Karpas-422 (cell line): ENCODE measurements at regions not wholly inside any gene's neighbourhood (a gene's known extent, or its start where the extent isn't known, plus 50 kb on each side); places are given as distances from the start of the nearest gene placed in this dataset.

Experiments
- DNase-seq: peaks from one replicate; pipeline ENCODE4 v3.0.0-alpha.2; 2015
- H2AFZ ChIP-seq: fragments of 200-600 bp; sonication (generic); 2 replicates; pipeline ENCODE4 v1.6.1; 2014; ENCODE audit warnings: antibody characterized with exemption, low read length, mixed read lengths
- H3K27ac ChIP-seq: fragments of 200-600 bp; sonication (generic); 2 replicates; pipeline ENCODE4 v1.5.1; 2014; ENCODE audit warnings: mild to moderate bottlenecking, low read length, moderate library complexity
- H3K27me3 ChIP-seq: fragments of 200-600 bp; sonication (generic); 2 replicates; pipeline ENCODE4 v1.6.1; 2014; ENCODE audit warnings: low read length, mixed read lengths
- H3K36me3 ChIP-seq: fragments of 200-600 bp; sonication (generic); 2 replicates; pipeline ENCODE4 v1.6.1; 2014; ENCODE audit warnings: low read length, mixed read lengths; ENCODE audit not compliant: insufficient read depth
- H3K4me1 ChIP-seq: fragments of 200-600 bp; sonication (generic); 2 replicates; pipeline ENCODE4 v1.6.1; 2014; ENCODE audit warnings: mild to moderate bottlenecking, low read length, mixed read lengths
- H3K4me2 ChIP-seq: fragments of 200-600 bp; sonication (generic); 2 replicates; pipeline ENCODE4 v1.6.1; 2014; ENCODE audit warnings: low read length, low read depth, mild to moderate bottlenecking; ENCODE audit not compliant: poor library complexity, severe bottlenecking
- H3K4me3 ChIP-seq: fragments of 200-600 bp; sonication (generic); 2 replicates; pipeline ENCODE4 v1.5.1; 2014; ENCODE audit warnings: mild to moderate bottlenecking, antibody characterized with exemption, low read length, mixed read lengths
- H3K79me2 ChIP-seq: fragments of 200-600 bp; sonication (generic); 2 replicates; pipeline ENCODE4 v1.6.1; 2014; ENCODE audit warnings: mild to moderate bottlenecking, low read length, mixed read lengths
- H3K9ac ChIP-seq: fragments of 200-600 bp; sonication (generic); 2 replicates; pipeline ENCODE4 v1.6.0; 2014; ENCODE audit warnings: low read length
- H3K9me2 ChIP-seq: fragments of 200-600 bp; sonication (generic), shearing (Covaris generic); replicated peaks from 2 replicates; pipeline ENCODE4 v1.6.0; 2014; ENCODE audit warnings: mild to moderate bottlenecking, low read length, moderate library complexity; ENCODE audit not compliant: insufficient read depth
- H3K9me3 ChIP-seq: fragments of 300-700, 200-600 bp; sonication (generic); 2 replicates; pipeline ENCODE4 v1.6.1; 2014; ENCODE audit warnings: low read length, mixed read lengths
- H4K20me1 ChIP-seq: fragments of 200-600 bp; sonication (generic); 2 replicates; pipeline ENCODE4 v1.6.1; 2014; ENCODE audit warnings: mild to moderate bottlenecking, antibody characterized with exemption, low read length, low read depth; ENCODE audit not compliant: insufficient read depth

DNA sequence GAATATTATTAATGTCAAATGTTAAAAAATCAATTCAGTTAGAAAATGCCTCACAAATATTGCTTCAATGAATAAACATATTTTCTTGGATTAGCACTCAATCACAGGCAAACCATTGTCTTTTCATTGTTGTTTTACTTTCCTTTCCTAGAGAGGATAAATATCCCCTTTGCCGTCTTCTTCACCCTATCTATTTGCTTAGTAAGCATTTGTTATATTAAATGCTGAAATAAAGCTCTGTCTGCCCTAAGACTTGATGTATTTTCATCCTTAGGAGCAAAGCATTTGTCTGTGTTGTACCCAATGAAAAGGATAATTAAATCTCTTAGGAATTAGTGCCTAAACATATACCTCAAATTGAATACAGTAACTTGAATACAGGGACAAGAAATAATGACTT is 1071.2 kb upstream of the GYPC start:
- Histone ChIP-seq H3K9me3 (no peaks in the 10 kb centered on the region), H3K4me2 (no peak overlapping the region), H3K36me3 (no peaks in the 10 kb centered on the region), H3K27me3 (no peaks in the 10 kb centered on the region), H3K4me3 (no peak overlapping the region), H3K9ac (no peak overlapping the region), H3K27ac (no peak overlapping the region), H3K4me1 (no peaks in the 10 kb centered on the region), H2AFZ (no peak overlapping the region), H4K20me1 (no peaks in the 10 kb centered on the region), H3K9me2 (no peaks in the 10 kb centered on the region), H3K79me2 (no peaks in the 10 kb centered on the region)
- DNase-seq: no peak

DNA sequence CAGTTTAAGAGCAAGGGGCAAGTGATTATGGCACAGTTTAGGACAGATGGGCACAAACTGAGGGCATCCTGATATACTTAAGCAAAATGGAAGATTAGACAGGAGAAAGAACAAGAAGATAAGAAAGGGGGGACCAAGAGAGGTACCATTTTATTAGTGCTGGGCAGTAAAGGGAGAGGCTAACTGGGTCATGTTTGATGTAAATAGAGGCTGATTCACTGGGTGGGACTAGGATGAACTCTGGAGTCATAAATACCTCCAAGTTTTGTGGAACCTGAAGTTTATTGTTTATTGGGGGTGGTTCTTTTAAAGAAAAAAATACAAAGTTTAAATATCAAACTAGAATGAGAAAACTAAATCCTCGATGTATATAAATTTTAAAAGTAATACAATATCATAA is 1067.2 kb upstream of the GYPC start:
- no peaks in the 10 kb centered on the region for H3K36me3 ChIP-seq
- no peak overlapping the region for H3K4me3 ChIP-seq
- 0 out of 2 replicates have a peak, but pooled peaks cover 3% of the 10 kb centered on the region for H3K27me3 ChIP-seq
- no peak overlapping the region for H2AFZ ChIP-seq
- H3K4me1 ChIP-seq: no peaks in the 10 kb centered on the region
- no peaks in the 10 kb centered on the region for H4K20me1 ChIP-seq
- DNase-seq: no peak
- no peak overlapping the region for H3K4me2 ChIP-seq
- H3K9me3 ChIP-seq: no peaks in the 10 kb centered on the region
- no peak overlapping the region for H3K27ac ChIP-seq
- no peaks in the 10 kb centered on the region for H3K9me2 ChIP-seq
- no peak overlapping the region for H3K9ac ChIP-seq
- no peaks in the 10 kb centered on the region for H3K79me2 ChIP-seq

DNA sequence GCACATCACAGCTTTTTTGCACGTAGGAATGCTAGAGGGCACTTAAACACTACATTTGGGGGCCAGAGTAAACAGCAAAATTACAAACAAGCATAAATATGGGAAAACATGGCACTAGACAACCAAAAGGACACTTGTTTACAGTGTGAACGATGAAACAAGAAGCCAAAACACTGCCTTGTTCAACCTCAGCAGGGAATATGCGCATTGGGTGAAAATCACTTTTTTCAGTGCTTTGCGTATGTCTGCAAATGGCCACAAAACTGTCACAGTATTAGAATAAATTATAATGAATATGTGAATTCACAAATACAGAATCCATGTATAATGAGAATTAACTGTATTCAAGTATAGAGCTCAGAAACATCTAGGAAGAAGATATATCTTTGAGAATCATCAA is 1064.0 kb upstream of the GYPC start:
- H2AFZ ChIP-seq: no peak overlapping the region
- H3K79me2 ChIP-seq: no peaks in the 10 kb centered on the region

DNA sequence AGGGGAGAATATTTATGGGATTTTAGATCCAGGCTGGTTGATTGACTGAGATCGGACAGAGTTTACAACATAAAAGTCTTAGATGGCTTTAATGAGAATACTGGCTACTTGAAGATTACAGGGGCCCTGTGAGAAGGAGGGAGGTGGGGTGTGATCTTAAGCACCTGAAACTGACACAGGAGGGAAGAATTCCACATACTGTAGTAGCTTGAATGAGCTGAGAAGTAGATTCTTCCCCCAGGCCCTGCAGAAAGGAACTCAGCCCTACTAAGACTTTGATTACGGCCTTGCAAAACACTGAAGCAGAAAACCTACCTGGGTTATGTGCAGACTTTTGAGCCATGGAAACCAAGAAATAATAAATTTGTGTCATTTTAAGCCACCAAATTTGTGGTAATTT is 1062.9 kb upstream of the GYPC start:
- no peak overlapping the region for H3K27ac ChIP-seq
- DNase-seq: no peak
- no peaks in the 10 kb centered on the region for H3K9me2 ChIP-seq
- no peaks in the 10 kb centered on the region for H3K79me2 ChIP-seq
- no peak overlapping the region for H3K9ac ChIP-seq
- H4K20me1 ChIP-seq: no peaks in the 10 kb centered on the region
- H3K36me3 ChIP-seq: no peaks in the 10 kb centered on the region
- 0 out of 2 replicates have a peak, but pooled peaks cover 3% of the 10 kb centered on the region for H3K27me3 ChIP-seq
- no peaks in the 10 kb centered on the region for H3K4me1 ChIP-seq
- H3K4me3 ChIP-seq: no peak overlapping the region
- no peak overlapping the region for H2AFZ ChIP-seq
- no peaks in the 10 kb centered on the region for H3K9me3 ChIP-seq
- no peak overlapping the region for H3K4me2 ChIP-seq

More for the DNA sequence above, 1064.0 kb upstream of the GYPC start:
- H3K9me3 ChIP-seq: no peaks in the 10 kb centered on the region
- no peak overlapping the region for H3K27ac ChIP-seq
- H3K4me3 ChIP-seq: no peak overlapping the region
- no peak overlapping the region for H3K9ac ChIP-seq
- 0 out of 2 replicates have a peak, but pooled peaks cover 3% of the 10 kb centered on the region for H3K27me3 ChIP-seq
- no peaks in the 10 kb centered on the region for H3K4me1 ChIP-seq
- no peak for DNase-seq
- no peaks in the 10 kb centered on the region for H3K9me2 ChIP-seq
- H4K20me1 ChIP-seq: no peaks in the 10 kb centered on the region
- no peak overlapping the region for H3K4me2 ChIP-seq
- no peaks in the 10 kb centered on the region for H3K36me3 ChIP-seq

DNA sequence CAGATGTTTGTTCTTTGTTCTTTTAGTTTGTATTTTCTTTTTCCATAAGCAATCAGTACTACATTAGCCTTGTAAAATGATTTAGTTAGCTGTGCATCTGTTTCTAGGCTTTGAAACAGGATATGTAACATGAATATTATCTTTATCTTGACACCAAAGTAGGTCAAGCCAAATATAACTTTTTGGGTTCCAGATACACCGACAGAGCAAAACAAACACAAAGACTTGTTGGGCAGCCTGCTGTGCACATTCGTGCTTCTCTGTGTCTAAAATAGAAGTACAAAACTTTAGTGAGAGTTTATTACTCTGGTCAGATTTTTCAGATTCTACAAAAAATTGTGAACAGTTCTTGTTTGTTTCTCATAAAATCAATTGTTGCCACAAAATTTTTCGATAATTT is 1059.3 kb upstream of the GYPC start:
- Histone ChIP-seq H3K9me2 (no peaks in the 10 kb centered on the region), H4K20me1 (no peaks in the 10 kb centered on the region)

DNA sequence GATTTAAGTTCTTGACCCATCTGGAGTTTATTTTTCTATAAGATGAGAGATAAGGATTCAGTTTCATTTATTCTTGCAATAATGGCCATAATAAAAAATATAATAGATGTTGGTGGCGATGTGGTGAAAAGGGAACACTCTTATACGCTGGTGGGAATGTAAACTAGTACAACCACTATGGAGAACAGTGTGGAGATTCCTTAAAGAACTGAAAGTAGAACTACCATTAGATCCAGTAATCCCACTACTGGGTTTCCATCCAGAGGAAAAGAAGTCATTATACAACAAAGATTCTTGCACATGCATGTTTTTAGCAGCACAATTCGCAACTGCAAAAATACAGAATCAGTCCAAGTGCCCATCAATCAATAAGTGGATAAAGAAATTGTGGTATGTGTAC is 1040.5 kb upstream of the GYPC start:
- Histone ChIP-seq H3K27ac (no peak overlapping the region), H3K4me1 (no peaks in the 10 kb centered on the region), H3K9me3 (no peaks in the 10 kb centered on the region), H3K36me3 (no peaks in the 10 kb centered on the region), H3K9me2 (no peaks in the 10 kb centered on the region), H3K79me2 (no peaks in the 10 kb centered on the region), H3K27me3 (no peaks in the 10 kb centered on the region), H3K9ac (no peak overlapping the region), H3K4me3 (no peak overlapping the region), H4K20me1 (no peaks in the 10 kb centered on the region), H2AFZ (no peak overlapping the region), H3K4me2 (no peak overlapping the region)
- no peak for DNase-seq

More for the DNA sequence above, 1059.3 kb upstream of the GYPC start:
- Histone ChIP-seq H3K4me2 (no peak overlapping the region), H3K9ac (no peak overlapping the region), H3K4me1 (no peaks in the 10 kb centered on the region), H2AFZ (no peak overlapping the region), H3K4me3 (no peak overlapping the region), H3K27me3 (0 out of 2 replicates have a peak, but pooled peaks cover 3% of the 10 kb centered on the region), H3K27ac (no peak overlapping the region), H3K9me3 (no peaks in the 10 kb centered on the region), H3K79me2 (no peaks in the 10 kb centered on the region), H3K36me3 (no peaks in the 10 kb centered on the region)
- no peak for DNase-seq

DNA sequence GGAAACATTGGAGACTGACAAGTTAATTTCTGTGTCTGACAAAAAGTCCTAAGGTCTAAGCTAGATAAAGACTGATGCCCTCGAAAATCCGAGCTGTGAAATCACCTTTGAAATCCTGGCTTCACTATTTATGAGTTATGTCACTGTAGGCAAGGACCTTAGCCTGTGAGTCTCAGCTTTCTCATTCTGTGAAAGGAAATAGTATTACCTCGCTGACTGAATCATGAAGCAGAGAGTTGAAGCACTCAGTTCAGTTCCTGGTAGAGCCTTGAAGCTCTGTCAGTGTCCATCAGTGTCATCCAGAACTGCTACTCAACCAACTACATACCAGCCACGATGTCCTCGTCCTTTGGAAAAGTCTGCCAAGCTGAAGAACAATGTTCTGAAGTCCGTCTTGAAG is 1025.6 kb upstream of the GYPC start:
- Histone ChIP-seq H3K27ac (no peak overlapping the region), H3K27me3 (no peaks in the 10 kb centered on the region), H3K4me2 (no peak overlapping the region), H3K9me2 (no peaks in the 10 kb centered on the region), H3K9me3 (no peaks in the 10 kb centered on the region), H3K9ac (no peak overlapping the region), H3K4me3 (no peak overlapping the region), H3K36me3 (no peaks in the 10 kb centered on the region), H4K20me1 (no peaks in the 10 kb centered on the region), H3K79me2 (no peaks in the 10 kb centered on the region), H3K4me1 (no peaks in the 10 kb centered on the region), H2AFZ (no peak overlapping the region)
- DNase-seq: no peak

DNA sequence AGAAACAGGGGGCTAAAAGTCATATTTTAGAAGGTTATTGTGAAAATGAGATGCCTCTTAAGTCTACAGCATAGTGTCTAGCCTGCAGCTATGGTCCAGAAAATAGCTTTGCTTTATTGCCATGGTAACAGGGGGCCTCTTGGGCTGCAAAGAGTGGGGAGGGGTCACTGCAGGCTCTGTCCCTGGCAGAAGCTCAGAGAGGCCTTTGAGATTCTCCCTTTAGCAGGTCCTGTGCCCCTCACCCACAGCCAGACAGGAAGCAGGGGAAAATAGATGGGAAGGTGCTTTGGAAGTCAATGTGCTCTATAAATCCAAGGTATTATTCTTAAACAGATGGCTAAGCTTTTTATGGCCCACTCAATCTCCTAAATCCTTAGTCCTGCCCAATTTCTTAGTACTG is 1021.3 kb upstream of the GYPC start:
- no peak for DNase-seq
- no peaks in the 10 kb centered on the region for H4K20me1 ChIP-seq
- H3K9ac ChIP-seq: no peak overlapping the region
- H3K27me3 ChIP-seq: no peaks in the 10 kb centered on the region
- no peaks in the 10 kb centered on the region for H3K9me3 ChIP-seq
- no peak overlapping the region for H3K4me2 ChIP-seq
- H2AFZ ChIP-seq: no peak overlapping the region
- H3K79me2 ChIP-seq: no peaks in the 10 kb centered on the region
- no peaks in the 10 kb centered on the region for H3K4me1 ChIP-seq
- H3K27ac ChIP-seq: no peak overlapping the region
- H3K9me2 ChIP-seq: no peaks in the 10 kb centered on the region
- no peaks in the 10 kb centered on the region for H3K36me3 ChIP-seq
- no peak overlapping the region for H3K4me3 ChIP-seq

DNA sequence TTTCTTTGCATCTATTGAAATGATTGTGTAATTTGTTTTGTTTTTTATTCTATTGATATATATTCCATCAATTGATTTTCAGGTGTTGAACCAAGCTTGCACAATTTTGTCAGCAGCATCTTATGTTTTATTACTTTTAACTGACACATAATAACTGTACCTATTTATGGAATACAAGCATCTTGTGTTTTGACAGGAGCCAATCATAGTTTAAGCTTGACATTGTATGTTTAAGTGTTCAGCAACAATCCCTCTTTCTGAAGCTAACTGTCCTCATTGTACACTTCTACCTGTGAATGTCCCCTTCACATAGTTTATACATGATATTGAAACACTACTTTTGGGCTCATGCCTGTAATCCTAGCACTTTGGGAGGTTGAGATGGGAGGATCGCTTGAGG is 1017.6 kb upstream of the GYPC start:
- H3K9ac ChIP-seq: no peak overlapping the region
- H3K4me1 ChIP-seq: no peaks in the 10 kb centered on the region
- H3K4me2 ChIP-seq: no peak overlapping the region
- H3K9me2 ChIP-seq: no peaks in the 10 kb centered on the region
- no peak overlapping the region for H2AFZ ChIP-seq
- no peak overlapping the region for H3K4me3 ChIP-seq
- no peaks in the 10 kb centered on the region for H3K79me2 ChIP-seq
- H3K36me3 ChIP-seq: no peaks in the 10 kb centered on the region
- H4K20me1 ChIP-seq: no peaks in the 10 kb centered on the region
- no peaks in the 10 kb centered on the region for H3K9me3 ChIP-seq
- no peaks in the 10 kb centered on the region for H3K27me3 ChIP-seq
- DNase-seq: no peak
- no peak overlapping the region for H3K27ac ChIP-seq
